ENCODE measurements at regions not wholly inside any gene's neighbourhood (a gene's known extent, or its start where the extent isn't known, plus 50 kb on each side); places are given as distances from the start of the nearest gene placed in this dataset.

DNA sequence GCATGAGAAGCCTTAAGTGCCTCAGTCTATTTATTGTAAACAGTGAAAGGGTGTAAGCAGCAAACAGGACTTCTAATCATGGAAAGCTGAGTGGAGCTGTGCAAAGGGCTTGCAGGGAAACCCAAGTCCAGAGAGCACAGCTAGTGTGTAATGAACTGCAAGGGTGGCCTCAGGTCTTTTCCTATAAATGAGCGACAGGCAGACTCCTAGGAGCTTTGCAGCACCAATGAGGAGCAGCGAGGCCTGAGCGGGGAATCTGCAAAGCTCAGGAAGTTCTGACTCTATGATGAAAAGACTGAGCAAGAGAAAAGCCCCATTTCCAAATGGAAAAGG, 250.1 kb upstream of the MAP3K1 start:
- no peak for TF ChIP-seq CTCF (IDR thresholded peaks at IDR 0.05)
- TF ChIP-seq POLR2AphosphoS5 (IDR thresholded peaks at IDR 0.05): no peak

All from suprapubic skin (tissue), 3 donors.